ENCODE measurements at regions not wholly inside any gene's neighbourhood (a gene's known extent, or its start where the extent isn't known, plus 50 kb on each side); places are given as distances from the start of the nearest gene placed in this dataset.

- no peak overlapping the region for H3K4me3 ChIP-seq (ENCODE audit: low read depth in 1 of 2, low read length in 2 of 2)
- H3K27me3 ChIP-seq (ENCODE audit: low read depth, low read length): no peaks in the 10 kb centered on the region
- H3K36me3 ChIP-seq (ENCODE audit: control insufficient read depth in 1 of 2, insufficient read depth in 2 of 2, low read length in 2 of 2): no peaks in the 10 kb centered on the region
- no peaks in the 10 kb centered on the region for H3K4me1 ChIP-seq (ENCODE audit: control insufficient read depth in 1 of 2, insufficient read depth in 2 of 2, low read length in 2 of 2)
- no peak overlapping the region for H3K27ac ChIP-seq (ENCODE audit: low read length)
- H3K9me3 ChIP-seq (ENCODE audit: control insufficient read depth in 1 of 2, low read length in 2 of 2): no peaks in the 10 kb centered on the region
Observed at GRCh38 chr13:62706048-62706447, 1290.4 kb upstream of the PCDH20 start.

GRCh38 chr13:62704875-62705274 is 1289.2 kb upstream of the PCDH20 start:
- Histone ChIP-seq H3K4me1 (ENCODE audit: control insufficient read depth in 1 of 2, insufficient read depth in 2 of 2, low read length in 2 of 2) (no peaks in the 10 kb centered on the region), H3K4me3 (ENCODE audit: low read depth in 1 of 2, low read length in 2 of 2) (no peak overlapping the region), H3K27ac (ENCODE audit: low read length) (no peak overlapping the region), H3K27me3 (ENCODE audit: low read depth, low read length) (no peaks in the 10 kb centered on the region), H3K36me3 (ENCODE audit: control insufficient read depth in 1 of 2, insufficient read depth in 2 of 2, low read length in 2 of 2) (no peaks in the 10 kb centered on the region), H3K9me3 (ENCODE audit: control insufficient read depth in 1 of 2, low read length in 2 of 2) (no peaks in the 10 kb centered on the region)

GRCh38 chr13:62702502-62702901 is 1286.9 kb upstream of the PCDH20 start:
- Histone ChIP-seq H3K36me3 (ENCODE audit: control insufficient read depth in 1 of 2, insufficient read depth in 2 of 2, low read length in 2 of 2) (no peaks in the 10 kb centered on the region), H3K4me3 (ENCODE audit: low read depth in 1 of 2, low read length in 2 of 2) (no peak overlapping the region), H3K9me3 (ENCODE audit: control insufficient read depth in 1 of 2, low read length in 2 of 2) (no peaks in the 10 kb centered on the region), H3K27ac (ENCODE audit: low read length) (no peak overlapping the region), H3K4me1 (ENCODE audit: control insufficient read depth in 1 of 2, insufficient read depth in 2 of 2, low read length in 2 of 2) (no peaks in the 10 kb centered on the region), H3K27me3 (ENCODE audit: low read depth, low read length) (no peaks in the 10 kb centered on the region)

- H3K9me3 ChIP-seq (ENCODE audit: control insufficient read depth in 1 of 2, low read length in 2 of 2): no peaks in the 10 kb centered on the region
- no peaks in the 10 kb centered on the region for H3K36me3 ChIP-seq (ENCODE audit: control insufficient read depth in 1 of 2, insufficient read depth in 2 of 2, low read length in 2 of 2)
- H3K27me3 ChIP-seq (ENCODE audit: low read depth, low read length): no peaks in the 10 kb centered on the region
- no peak overlapping the region for H3K27ac ChIP-seq (ENCODE audit: low read length)
- H3K4me3 ChIP-seq (ENCODE audit: low read depth in 1 of 2, low read length in 2 of 2): no peak overlapping the region
- H3K4me1 ChIP-seq (ENCODE audit: control insufficient read depth in 1 of 2, insufficient read depth in 2 of 2, low read length in 2 of 2): no peaks in the 10 kb centered on the region
Observed at GRCh38 chr13:62697701-62698100, 1282.1 kb upstream of the PCDH20 start.

GRCh38 chr13:62696490-62696889 is 1280.8 kb upstream of the PCDH20 start:
- Histone ChIP-seq H3K27me3 (ENCODE audit: low read depth, low read length) (no peaks in the 10 kb centered on the region), H3K27ac (ENCODE audit: low read length) (no peak overlapping the region), H3K36me3 (ENCODE audit: control insufficient read depth in 1 of 2, insufficient read depth in 2 of 2, low read length in 2 of 2) (no peaks in the 10 kb centered on the region), H3K9me3 (ENCODE audit: control insufficient read depth in 1 of 2, low read length in 2 of 2) (no peaks in the 10 kb centered on the region), H3K4me1 (ENCODE audit: control insufficient read depth in 1 of 2, insufficient read depth in 2 of 2, low read length in 2 of 2) (no peaks in the 10 kb centered on the region), H3K4me3 (ENCODE audit: low read depth in 1 of 2, low read length in 2 of 2) (no peak overlapping the region)

GRCh38 chr13:62687732-62688131 is 1272.1 kb upstream of the PCDH20 start:
- no peaks in the 10 kb centered on the region for H3K9me3 ChIP-seq (ENCODE audit: control insufficient read depth in 1 of 2, low read length in 2 of 2)
- no peak overlapping the region for H3K4me3 ChIP-seq (ENCODE audit: low read depth in 1 of 2, low read length in 2 of 2)
- no peaks in the 10 kb centered on the region for H3K36me3 ChIP-seq (ENCODE audit: control insufficient read depth in 1 of 2, insufficient read depth in 2 of 2, low read length in 2 of 2)
- no peak overlapping the region for H3K27ac ChIP-seq (ENCODE audit: low read length)
- no peaks in the 10 kb centered on the region for H3K4me1 ChIP-seq (ENCODE audit: control insufficient read depth in 1 of 2, insufficient read depth in 2 of 2, low read length in 2 of 2)
- H3K27me3 ChIP-seq (ENCODE audit: low read depth, low read length): no peaks in the 10 kb centered on the region

- Histone ChIP-seq H3K27me3 (ENCODE audit: low read depth, low read length) (no peaks in the 10 kb centered on the region), H3K4me1 (ENCODE audit: control insufficient read depth in 1 of 2, insufficient read depth in 2 of 2, low read length in 2 of 2) (no peaks in the 10 kb centered on the region), H3K4me3 (ENCODE audit: low read depth in 1 of 2, low read length in 2 of 2) (no peak overlapping the region), H3K36me3 (ENCODE audit: control insufficient read depth in 1 of 2, insufficient read depth in 2 of 2, low read length in 2 of 2) (no peaks in the 10 kb centered on the region), H3K9me3 (ENCODE audit: control insufficient read depth in 1 of 2, low read length in 2 of 2) (no peaks in the 10 kb centered on the region), H3K27ac (ENCODE audit: low read length) (no peak overlapping the region)
Observed at GRCh38 chr13:62684359-62684758, 1268.7 kb upstream of the PCDH20 start.

- no peak overlapping the region for H3K27ac ChIP-seq (ENCODE audit: low read length)
- H3K36me3 ChIP-seq (ENCODE audit: control insufficient read depth in 1 of 2, insufficient read depth in 2 of 2, low read length in 2 of 2): no peaks in the 10 kb centered on the region
- H3K4me1 ChIP-seq (ENCODE audit: control insufficient read depth in 1 of 2, insufficient read depth in 2 of 2, low read length in 2 of 2): no peaks in the 10 kb centered on the region
- H3K9me3 ChIP-seq (ENCODE audit: control insufficient read depth in 1 of 2, low read length in 2 of 2): no peaks in the 10 kb centered on the region
- H3K4me3 ChIP-seq (ENCODE audit: low read depth in 1 of 2, low read length in 2 of 2): no peak overlapping the region
- H3K27me3 ChIP-seq (ENCODE audit: low read depth, low read length): no peaks in the 10 kb centered on the region
Observed at GRCh38 chr13:62682788-62683187, 1267.1 kb upstream of the PCDH20 start.

- Histone ChIP-seq H3K4me1 (ENCODE audit: control insufficient read depth in 1 of 2, insufficient read depth in 2 of 2, low read length in 2 of 2) (no peaks in the 10 kb centered on the region), H3K27me3 (ENCODE audit: low read depth, low read length) (no peaks in the 10 kb centered on the region), H3K27ac (ENCODE audit: low read length) (no peak overlapping the region), H3K9me3 (ENCODE audit: control insufficient read depth in 1 of 2, low read length in 2 of 2) (no peaks in the 10 kb centered on the region), H3K36me3 (ENCODE audit: control insufficient read depth in 1 of 2, insufficient read depth in 2 of 2, low read length in 2 of 2) (no peaks in the 10 kb centered on the region), H3K4me3 (ENCODE audit: low read depth in 1 of 2, low read length in 2 of 2) (no peak overlapping the region)
Observed at GRCh38 chr13:62678039-62678438, 1262.4 kb upstream of the PCDH20 start.

GRCh38 chr13:62663767-62664166 is 1248.1 kb upstream of the PCDH20 start:
- Histone ChIP-seq H3K27ac (ENCODE audit: low read length) (no peak overlapping the region), H3K4me3 (ENCODE audit: low read depth in 1 of 2, low read length in 2 of 2) (no peak overlapping the region), H3K27me3 (ENCODE audit: low read depth, low read length) (no peaks in the 10 kb centered on the region), H3K36me3 (ENCODE audit: control insufficient read depth in 1 of 2, insufficient read depth in 2 of 2, low read length in 2 of 2) (no peaks in the 10 kb centered on the region), H3K4me1 (ENCODE audit: control insufficient read depth in 1 of 2, insufficient read depth in 2 of 2, low read length in 2 of 2) (no peaks in the 10 kb centered on the region), H3K9me3 (ENCODE audit: control insufficient read depth in 1 of 2, low read length in 2 of 2) (no peaks in the 10 kb centered on the region)

- Histone ChIP-seq H3K36me3 (ENCODE audit: control insufficient read depth in 1 of 2, insufficient read depth in 2 of 2, low read length in 2 of 2) (no peaks in the 10 kb centered on the region), H3K27me3 (ENCODE audit: low read depth, low read length) (no peaks in the 10 kb centered on the region), H3K9me3 (ENCODE audit: control insufficient read depth in 1 of 2, low read length in 2 of 2) (no peaks in the 10 kb centered on the region), H3K4me1 (ENCODE audit: control insufficient read depth in 1 of 2, insufficient read depth in 2 of 2, low read length in 2 of 2) (no peaks in the 10 kb centered on the region), H3K4me3 (ENCODE audit: low read depth in 1 of 2, low read length in 2 of 2) (no peak overlapping the region), H3K27ac (ENCODE audit: low read length) (no peak overlapping the region)
Observed at GRCh38 chr13:62659365-62659764, 1243.7 kb upstream of the PCDH20 start.

GRCh38 chr13:62653371-62653770 is 1237.7 kb upstream of the PCDH20 start:
- H3K4me3 ChIP-seq (ENCODE audit: low read depth in 1 of 2, low read length in 2 of 2): no peak overlapping the region
- no peaks in the 10 kb centered on the region for H3K9me3 ChIP-seq (ENCODE audit: control insufficient read depth in 1 of 2, low read length in 2 of 2)
- no peaks in the 10 kb centered on the region for H3K27me3 ChIP-seq (ENCODE audit: low read depth, low read length)
- no peaks in the 10 kb centered on the region for H3K4me1 ChIP-seq (ENCODE audit: control insufficient read depth in 1 of 2, insufficient read depth in 2 of 2, low read length in 2 of 2)
- H3K36me3 ChIP-seq (ENCODE audit: control insufficient read depth in 1 of 2, insufficient read depth in 2 of 2, low read length in 2 of 2): no peaks in the 10 kb centered on the region
- no peak overlapping the region for H3K27ac ChIP-seq (ENCODE audit: low read length)

All from muscle layer of duodenum (tissue), 2 donors.